ENCODE measurements at regions not wholly inside any gene's neighbourhood (a gene's known extent, or its start where the extent isn't known, plus 50 kb on each side); places are given as distances from the start of the nearest gene placed in this dataset.

DNA sequence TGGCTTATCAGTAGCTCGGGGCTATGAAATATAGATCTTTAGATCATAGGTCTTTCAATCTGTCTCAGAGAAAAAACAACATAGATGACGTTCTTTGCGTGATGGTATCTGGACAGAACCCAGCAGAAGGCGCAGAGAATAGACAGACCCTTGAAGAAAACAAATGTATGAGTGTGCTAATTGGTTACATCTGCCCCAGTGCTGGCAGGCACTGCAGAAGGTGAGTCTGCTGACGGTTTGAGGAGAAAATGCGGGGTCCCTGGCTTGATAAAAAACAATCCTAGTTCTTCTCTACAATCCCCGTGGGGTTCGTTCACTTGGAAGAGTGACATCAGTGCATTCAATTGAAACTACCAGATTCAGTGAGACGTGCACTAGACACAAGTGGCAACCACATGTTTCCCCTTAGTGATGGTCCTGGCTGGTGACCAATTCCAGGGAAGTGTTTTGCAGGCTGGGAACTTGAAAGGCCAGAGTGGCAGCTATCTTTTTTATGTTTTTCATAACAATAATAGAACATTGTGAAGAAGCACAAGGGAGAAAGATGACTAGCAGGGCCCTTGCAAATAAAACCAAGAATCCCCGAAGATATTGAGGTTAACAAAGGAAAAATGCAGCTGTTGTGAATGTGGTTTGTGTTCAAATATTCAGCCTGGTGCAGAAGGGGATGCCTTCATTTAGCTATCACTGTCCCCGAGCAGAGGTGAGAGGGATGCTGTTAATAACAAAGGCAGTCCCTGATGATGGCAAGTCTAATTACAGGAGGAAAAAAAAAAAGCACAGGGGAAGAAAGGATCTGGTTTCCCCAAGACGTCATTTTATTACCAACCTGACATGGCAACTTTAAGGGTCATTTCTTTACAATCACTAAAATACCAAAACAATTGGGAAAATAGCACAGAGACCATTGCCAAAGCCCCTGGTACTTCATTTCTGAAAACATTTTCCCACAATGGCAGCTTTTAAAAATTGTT is 337.6 kb upstream of the FIGN start:
- Histone ChIP-seq H3K4me3 (ENCODE audit: low read length in 2 of 2) (no peak overlapping the region), H3K9me3 (ENCODE audit: control insufficient read depth in 2 of 2, insufficient read depth in 1 of 2, low read length in 1 of 2) (no peaks in the 10 kb centered on the region), H3K4me1 (ENCODE audit: control insufficient read depth in 2 of 2, insufficient read depth in 2 of 2, low read length in 2 of 2) (no peaks in the 10 kb centered on the region), H3K27ac (ENCODE audit: low read depth in 1 of 2, low read length in 1 of 2) (no peak overlapping the region), H3K36me3 (ENCODE audit: control insufficient read depth in 2 of 2, insufficient read depth in 2 of 2, low read length in 1 of 2) (no peaks in the 10 kb centered on the region), H3K27me3 (ENCODE audit: control insufficient read depth in 2 of 2, insufficient read depth in 1 of 2, low read length in 1 of 2) (no peaks in the 10 kb centered on the region)
- no peak for DNase-seq (ENCODE audit: low read depth in 6 of 9, low spot score in 9 of 9)
- WGBS = 81% methylated on average over 12 of the region's 12 CpGs

DNA sequence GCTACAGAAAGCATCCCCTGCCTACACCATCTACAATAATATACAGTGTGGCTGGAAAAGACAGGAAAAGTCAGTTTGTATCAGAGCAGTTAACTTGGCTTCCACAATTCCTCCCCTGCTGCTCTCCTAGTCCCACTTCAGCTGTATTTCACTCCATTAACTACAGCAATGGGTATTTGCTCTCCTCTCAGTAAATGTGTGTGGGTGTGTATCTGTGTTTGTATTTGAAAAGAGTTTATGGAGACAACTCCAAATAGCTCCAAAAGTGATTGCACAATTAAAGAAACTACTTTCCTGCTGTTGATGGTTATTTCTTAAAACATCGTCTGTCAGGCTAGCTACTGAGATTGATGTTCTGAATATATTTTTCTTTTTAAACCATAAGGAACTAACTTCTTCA is 333.7 kb upstream of the FIGN start:
- no peak for DNase-seq (ENCODE audit: low read depth in 6 of 9, low spot score in 9 of 9)
- 94% methylated on average over 1 of the region's 1 CpG for WGBS
- H3K9me3 ChIP-seq (ENCODE audit: control insufficient read depth in 2 of 2, insufficient read depth in 1 of 2, low read length in 1 of 2) = no peaks in the 10 kb centered on the region

DNA sequence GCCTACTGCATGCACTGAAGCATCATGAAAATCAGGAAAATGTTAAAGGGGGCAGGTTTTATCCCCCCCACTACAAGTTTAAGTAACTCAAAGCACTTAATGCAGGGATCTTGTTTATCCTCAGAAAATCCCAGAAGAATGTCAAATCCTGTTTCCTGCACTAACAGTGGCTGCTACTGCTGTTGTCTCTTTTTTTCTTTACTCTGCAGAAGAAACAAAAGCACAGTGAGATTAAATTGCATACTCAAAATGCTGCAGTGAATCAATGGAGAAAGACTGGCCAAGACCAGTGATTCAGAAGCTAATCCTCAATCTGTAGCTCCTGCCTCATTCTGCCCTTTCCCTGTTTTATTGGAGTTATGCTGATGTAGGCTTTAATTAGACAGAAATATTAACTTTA is 332.3 kb upstream of the FIGN start:
- no peaks in the 10 kb centered on the region for H3K27me3 ChIP-seq (ENCODE audit: control insufficient read depth in 2 of 2, insufficient read depth in 1 of 2, low read length in 1 of 2)
- no peaks in the 10 kb centered on the region for H3K4me1 ChIP-seq (ENCODE audit: control insufficient read depth in 2 of 2, insufficient read depth in 2 of 2, low read length in 2 of 2)
- no peaks in the 10 kb centered on the region for H3K36me3 ChIP-seq (ENCODE audit: control insufficient read depth in 2 of 2, insufficient read depth in 2 of 2, low read length in 1 of 2)
- no peaks in the 10 kb centered on the region for H3K9me3 ChIP-seq (ENCODE audit: control insufficient read depth in 2 of 2, insufficient read depth in 1 of 2, low read length in 1 of 2)
- no peak overlapping the region for H3K4me3 ChIP-seq (ENCODE audit: low read length in 2 of 2)
- no peak for DNase-seq (ENCODE audit: low read depth in 6 of 9, low spot score in 9 of 9)
- no peak overlapping the region for H3K27ac ChIP-seq (ENCODE audit: low read depth in 1 of 2, low read length in 1 of 2)

More for the DNA sequence above, 333.7 kb upstream of the FIGN start:
- Histone ChIP-seq H3K27me3 (ENCODE audit: control insufficient read depth in 2 of 2, insufficient read depth in 1 of 2, low read length in 1 of 2) (no peaks in the 10 kb centered on the region), H3K4me3 (ENCODE audit: low read length in 2 of 2) (no peak overlapping the region), H3K27ac (ENCODE audit: low read depth in 1 of 2, low read length in 1 of 2) (no peak overlapping the region), H3K36me3 (ENCODE audit: control insufficient read depth in 2 of 2, insufficient read depth in 2 of 2, low read length in 1 of 2) (no peaks in the 10 kb centered on the region), H3K4me1 (ENCODE audit: control insufficient read depth in 2 of 2, insufficient read depth in 2 of 2, low read length in 2 of 2) (no peaks in the 10 kb centered on the region)

DNA sequence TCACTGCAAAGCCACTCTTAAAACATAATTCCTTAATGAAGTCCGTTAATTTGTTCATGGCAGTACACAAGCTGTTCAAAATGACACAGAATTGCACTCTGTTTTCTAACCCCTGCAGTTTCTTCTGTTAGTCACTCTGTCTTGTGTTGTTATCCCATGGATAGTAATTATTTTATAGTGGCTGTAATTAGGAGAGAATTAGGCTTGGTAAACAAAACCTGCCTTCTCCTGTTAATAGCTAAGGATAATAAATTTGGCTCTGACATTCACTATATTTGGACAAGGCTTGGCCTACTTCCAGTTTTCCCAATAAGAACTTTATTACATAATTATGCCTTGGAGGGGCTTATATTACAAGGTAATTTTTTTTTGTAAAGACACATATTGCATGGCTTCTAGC is 330.3 kb upstream of the FIGN start:
- H3K27ac ChIP-seq (ENCODE audit: low read depth in 1 of 2, low read length in 1 of 2) = no peak overlapping the region
- no peak overlapping the region for H3K4me3 ChIP-seq (ENCODE audit: low read length in 2 of 2)
- H3K27me3 ChIP-seq (ENCODE audit: control insufficient read depth in 2 of 2, insufficient read depth in 1 of 2, low read length in 1 of 2) = no peaks in the 10 kb centered on the region
- 90% methylated on average over 1 of the region's 1 CpG for WGBS
- no peak for DNase-seq (ENCODE audit: low read depth in 6 of 9, low spot score in 9 of 9)
- no peaks in the 10 kb centered on the region for H3K9me3 ChIP-seq (ENCODE audit: control insufficient read depth in 2 of 2, insufficient read depth in 1 of 2, low read length in 1 of 2)
- H3K36me3 ChIP-seq (ENCODE audit: control insufficient read depth in 2 of 2, insufficient read depth in 2 of 2, low read length in 1 of 2) = no peaks in the 10 kb centered on the region
- H3K4me1 ChIP-seq (ENCODE audit: control insufficient read depth in 2 of 2, insufficient read depth in 2 of 2, low read length in 2 of 2) = no peaks in the 10 kb centered on the region

DNA sequence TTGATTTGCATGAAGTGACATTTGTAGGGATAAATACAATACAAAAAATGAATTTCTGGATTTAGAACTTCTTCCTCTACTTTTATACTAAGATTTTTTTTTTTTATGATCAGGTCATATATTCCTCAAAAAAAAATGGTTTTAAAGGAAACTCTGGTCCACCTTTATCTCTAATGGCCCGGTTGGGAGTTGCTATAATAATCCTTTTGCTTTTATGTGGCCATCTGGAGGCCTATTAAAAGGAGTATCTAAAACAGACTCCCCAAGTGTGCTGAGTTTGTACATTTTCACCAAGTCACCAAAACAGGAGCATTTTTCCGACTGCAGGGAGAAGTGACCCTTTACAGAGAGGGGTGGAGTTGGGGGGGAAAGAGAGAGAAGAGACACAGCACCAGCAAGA is 329.2 kb upstream of the FIGN start:
- Histone ChIP-seq H3K9me3 (ENCODE audit: control insufficient read depth in 2 of 2, insufficient read depth in 1 of 2, low read length in 1 of 2) (no peaks in the 10 kb centered on the region), H3K27me3 (ENCODE audit: control insufficient read depth in 2 of 2, insufficient read depth in 1 of 2, low read length in 1 of 2) (no peaks in the 10 kb centered on the region), H3K4me1 (ENCODE audit: control insufficient read depth in 2 of 2, insufficient read depth in 2 of 2, low read length in 2 of 2) (no peaks in the 10 kb centered on the region), H3K36me3 (ENCODE audit: control insufficient read depth in 2 of 2, insufficient read depth in 2 of 2, low read length in 1 of 2) (no peaks in the 10 kb centered on the region), H3K4me3 (ENCODE audit: low read length in 2 of 2) (no peak overlapping the region), H3K27ac (ENCODE audit: low read depth in 1 of 2, low read length in 1 of 2) (no peak overlapping the region)
- 90% methylated on average over 2 of the region's 2 CpGs for WGBS
- no peak for DNase-seq (ENCODE audit: low read depth in 6 of 9, low spot score in 9 of 9)

DNA sequence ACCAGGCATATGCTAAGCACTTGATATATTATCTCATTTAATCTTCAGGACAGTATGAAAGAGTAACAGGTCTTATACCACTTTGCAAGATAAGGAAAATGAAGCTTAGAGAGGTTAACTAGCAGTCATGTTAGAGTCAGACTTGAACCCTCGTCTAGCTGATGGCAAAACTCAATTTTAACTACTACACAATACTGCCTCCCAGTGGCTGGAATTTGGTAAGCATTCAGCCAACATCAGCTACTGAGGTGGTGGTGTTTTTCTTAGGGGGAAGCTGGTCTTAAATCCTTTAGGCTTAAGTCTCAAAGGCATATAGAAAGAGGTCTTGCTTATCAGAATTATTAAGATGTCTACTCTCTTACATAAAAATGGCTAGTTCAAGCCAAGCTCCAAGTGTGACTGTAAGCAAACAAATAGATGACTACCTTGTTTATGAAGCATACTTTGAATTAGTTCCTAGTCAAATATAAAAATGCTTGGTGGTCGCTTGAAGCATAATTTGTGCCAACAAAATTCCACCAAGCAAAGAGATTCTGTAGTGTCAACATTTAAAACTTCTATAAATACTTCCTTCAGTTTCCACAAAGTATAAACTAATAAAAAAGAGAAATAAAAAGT is 325.4 kb upstream of the FIGN start:
- H3K27me3 ChIP-seq (ENCODE audit: control insufficient read depth in 2 of 2, insufficient read depth in 1 of 2, low read length in 1 of 2) = no peaks in the 10 kb centered on the region
- H3K4me3 ChIP-seq (ENCODE audit: low read length in 2 of 2) = no peak overlapping the region
- H3K4me1 ChIP-seq (ENCODE audit: control insufficient read depth in 2 of 2, insufficient read depth in 2 of 2, low read length in 2 of 2) = no peaks in the 10 kb centered on the region
- no peaks in the 10 kb centered on the region for H3K9me3 ChIP-seq (ENCODE audit: control insufficient read depth in 2 of 2, insufficient read depth in 1 of 2, low read length in 1 of 2)
- WGBS = 49% methylated on average over 2 of the region's 2 CpGs
- no peak overlapping the region for H3K27ac ChIP-seq (ENCODE audit: low read depth in 1 of 2, low read length in 1 of 2)
- DNase-seq (ENCODE audit: low read depth in 6 of 9, low spot score in 9 of 9) = peak in 3 of 9 donors; percentile 1 to 4 (median 2)
- no peaks in the 10 kb centered on the region for H3K36me3 ChIP-seq (ENCODE audit: control insufficient read depth in 2 of 2, insufficient read depth in 2 of 2, low read length in 1 of 2)

DNA sequence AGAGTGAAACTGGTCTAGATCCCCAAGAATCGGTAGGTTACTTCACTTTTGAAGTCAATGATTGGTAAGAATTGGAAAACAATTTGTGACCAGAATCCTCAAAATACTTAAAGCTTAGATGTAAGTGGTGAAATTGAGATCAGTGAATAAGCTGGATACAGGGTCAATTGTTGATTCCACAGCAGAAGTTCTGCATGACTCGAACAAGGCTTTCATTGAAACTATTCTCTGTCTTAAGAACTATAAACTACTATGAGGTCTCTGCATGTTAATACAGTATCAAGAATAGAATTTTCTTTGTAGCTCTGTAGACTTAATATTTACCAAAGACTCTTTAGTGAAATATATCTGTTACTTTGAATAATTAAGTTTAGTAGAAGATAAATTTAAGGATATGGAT is 324.2 kb upstream of the FIGN start:
- WGBS = 84% methylated on average over 2 of the region's 2 CpGs
- H3K27ac ChIP-seq (ENCODE audit: low read depth in 1 of 2, low read length in 1 of 2) = no peak overlapping the region
- no peak for DNase-seq (ENCODE audit: low read depth in 6 of 9, low spot score in 9 of 9)

DNA sequence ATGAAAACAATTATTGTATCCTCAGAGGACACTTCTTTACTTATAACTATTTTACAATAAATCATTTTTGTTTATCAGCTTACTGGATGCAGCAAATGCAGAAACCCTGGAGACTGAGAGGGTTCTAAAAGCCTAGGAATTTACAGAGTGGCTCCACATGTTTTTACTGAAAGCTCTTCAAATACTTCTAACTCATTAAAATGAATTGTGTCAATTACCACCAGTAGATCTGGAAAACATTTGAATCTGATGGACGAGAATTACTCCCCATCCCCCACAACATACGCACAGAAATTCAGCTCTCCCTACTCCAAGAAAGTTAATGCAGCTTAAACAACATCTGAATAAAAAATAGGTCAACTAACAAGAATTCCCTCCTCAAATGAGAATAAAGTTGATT is 319.8 kb upstream of the FIGN start:
- no peak overlapping the region for H3K4me3 ChIP-seq (ENCODE audit: low read length in 2 of 2)
- H3K4me1 ChIP-seq (ENCODE audit: control insufficient read depth in 2 of 2, insufficient read depth in 2 of 2, low read length in 2 of 2) = no peaks in the 10 kb centered on the region
- H3K36me3 ChIP-seq (ENCODE audit: control insufficient read depth in 2 of 2, insufficient read depth in 2 of 2, low read length in 1 of 2) = no peaks in the 10 kb centered on the region
- WGBS = 89% methylated on average over 2 of the region's 2 CpGs
- H3K9me3 ChIP-seq (ENCODE audit: control insufficient read depth in 2 of 2, insufficient read depth in 1 of 2, low read length in 1 of 2) = no peaks in the 10 kb centered on the region
- H3K27ac ChIP-seq (ENCODE audit: low read depth in 1 of 2, low read length in 1 of 2) = no peak overlapping the region
- no peaks in the 10 kb centered on the region for H3K27me3 ChIP-seq (ENCODE audit: control insufficient read depth in 2 of 2, insufficient read depth in 1 of 2, low read length in 1 of 2)
- DNase-seq (ENCODE audit: low read depth in 6 of 9, low spot score in 9 of 9) = no peak

More for the DNA sequence above, 324.2 kb upstream of the FIGN start:
- Histone ChIP-seq H3K4me3 (ENCODE audit: low read length in 2 of 2) (no peak overlapping the region), H3K36me3 (ENCODE audit: control insufficient read depth in 2 of 2, insufficient read depth in 2 of 2, low read length in 1 of 2) (no peaks in the 10 kb centered on the region), H3K27me3 (ENCODE audit: control insufficient read depth in 2 of 2, insufficient read depth in 1 of 2, low read length in 1 of 2) (no peaks in the 10 kb centered on the region), H3K4me1 (ENCODE audit: control insufficient read depth in 2 of 2, insufficient read depth in 2 of 2, low read length in 2 of 2) (no peaks in the 10 kb centered on the region), H3K9me3 (ENCODE audit: control insufficient read depth in 2 of 2, insufficient read depth in 1 of 2, low read length in 1 of 2) (no peaks in the 10 kb centered on the region)

DNA sequence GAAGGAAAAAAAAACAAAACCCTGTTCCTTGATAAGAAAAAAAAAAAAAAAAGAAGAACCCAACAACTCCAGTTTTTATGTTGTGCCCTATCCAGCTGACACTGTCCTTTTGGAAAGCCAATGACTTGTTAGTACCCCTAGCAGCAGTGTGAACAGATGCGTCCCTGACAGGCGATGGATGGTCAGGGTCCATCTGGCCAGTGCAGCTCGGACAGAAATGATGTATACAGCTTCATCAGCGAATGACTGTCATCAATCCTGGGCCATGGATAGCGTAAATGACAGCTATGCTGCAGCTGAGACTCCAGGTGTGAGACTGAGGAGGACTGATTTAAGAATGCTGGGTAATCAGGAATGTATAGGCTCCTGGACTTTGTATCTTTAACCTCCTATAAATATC is 318.8 kb upstream of the FIGN start:
- no peak overlapping the region for H3K4me3 ChIP-seq (ENCODE audit: low read length in 2 of 2)
- H3K9me3 ChIP-seq (ENCODE audit: control insufficient read depth in 2 of 2, insufficient read depth in 1 of 2, low read length in 1 of 2) = no peaks in the 10 kb centered on the region
- 89% methylated on average over 5 of the region's 5 CpGs for WGBS
- no peaks in the 10 kb centered on the region for H3K27me3 ChIP-seq (ENCODE audit: control insufficient read depth in 2 of 2, insufficient read depth in 1 of 2, low read length in 1 of 2)
- no peak for DNase-seq (ENCODE audit: low read depth in 6 of 9, low spot score in 9 of 9)
- no peaks in the 10 kb centered on the region for H3K36me3 ChIP-seq (ENCODE audit: control insufficient read depth in 2 of 2, insufficient read depth in 2 of 2, low read length in 1 of 2)
- no peak overlapping the region for H3K27ac ChIP-seq (ENCODE audit: low read depth in 1 of 2, low read length in 1 of 2)
- H3K4me1 ChIP-seq (ENCODE audit: control insufficient read depth in 2 of 2, insufficient read depth in 2 of 2, low read length in 2 of 2) = no peaks in the 10 kb centered on the region

Measured in thymus (tissue), 11 donors.